Hematopoietic multipotent progenitor cell treated with erythropoietin and hydrocortisone succinate and interleukin-3 and kit ligand, for 8 days (in vitro differentiated cells): ENCODE measurements at regions not wholly inside any gene's neighbourhood (a gene's known extent, or its start where the extent isn't known, plus 50 kb on each side); places are given as distances from the start of the nearest gene placed in this dataset.

ENCODE experiments used
- DNase-seq: peaks from one replicate; pipeline ENCODE4 v3.0.0-alpha.2; 2015

DNA sequence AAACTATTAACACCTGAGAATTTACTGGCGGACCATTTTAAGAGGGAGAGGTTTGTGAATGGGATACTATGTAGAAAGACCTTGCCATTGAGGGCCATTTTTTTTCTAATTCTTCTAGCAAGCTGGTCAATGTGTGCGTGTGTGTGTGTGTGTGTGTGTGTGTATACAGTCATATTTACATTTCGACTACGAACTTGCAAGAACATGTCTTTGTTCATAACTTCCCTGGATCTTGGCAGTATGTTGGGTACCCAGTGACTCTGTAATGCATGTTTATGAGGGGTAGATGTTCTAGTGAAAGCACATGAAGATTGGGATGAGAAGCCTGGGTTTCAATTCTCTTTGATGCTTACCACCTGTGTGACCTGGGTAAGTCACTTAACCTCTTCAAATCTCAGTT is 133.6 kb downstream of the UBE2E3 start:
- DNase-seq = no peak

DNA sequence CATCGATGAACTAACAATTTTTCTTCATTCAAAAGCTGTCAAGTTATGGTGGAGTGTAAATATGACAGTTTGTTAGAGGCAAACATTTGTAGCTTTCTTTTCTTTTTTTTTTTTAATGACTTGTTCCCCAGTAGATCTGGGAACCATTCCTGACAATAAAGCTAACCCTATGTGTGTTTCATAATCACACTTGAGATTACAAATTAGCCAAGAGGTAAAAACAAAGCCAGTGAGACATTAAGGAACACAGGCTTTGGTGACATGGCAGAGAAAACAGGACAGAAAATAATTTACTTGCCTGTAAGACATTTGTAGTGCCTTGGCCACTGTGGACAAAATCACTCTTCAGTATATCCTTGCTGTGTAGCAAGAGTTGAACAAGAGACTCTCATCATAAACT is 135.9 kb downstream of the UBE2E3 start:
- DNase-seq = no peak

- no peak for DNase-seq
Observed at GRCh38 chr2:181117206-181117925, 137.0 kb downstream of the UBE2E3 start.

- no peak for DNase-seq
Observed at GRCh38 chr2:181120625-181121024, 140.2 kb downstream of the UBE2E3 start.

DNA sequence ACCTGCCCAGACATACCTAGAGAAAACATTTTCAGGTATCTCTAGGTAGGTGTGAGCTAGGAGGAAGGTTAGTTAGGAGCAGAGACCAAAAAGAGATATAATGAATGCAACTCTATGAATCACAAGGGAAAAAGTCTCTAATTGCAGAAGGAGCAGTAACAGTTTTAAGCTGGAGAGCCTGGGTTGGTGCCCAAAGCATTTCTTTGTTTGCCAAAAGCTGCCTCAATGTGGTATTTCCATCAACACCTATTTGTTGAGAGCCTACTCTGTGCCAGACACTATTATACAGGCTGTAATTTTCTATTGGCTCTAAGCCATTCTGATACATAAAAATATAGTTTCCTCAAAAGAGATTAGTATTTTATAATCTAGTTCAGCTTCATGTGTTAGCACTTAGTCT is 141.6 kb downstream of the UBE2E3 start:
- DNase-seq = no peak

DNA sequence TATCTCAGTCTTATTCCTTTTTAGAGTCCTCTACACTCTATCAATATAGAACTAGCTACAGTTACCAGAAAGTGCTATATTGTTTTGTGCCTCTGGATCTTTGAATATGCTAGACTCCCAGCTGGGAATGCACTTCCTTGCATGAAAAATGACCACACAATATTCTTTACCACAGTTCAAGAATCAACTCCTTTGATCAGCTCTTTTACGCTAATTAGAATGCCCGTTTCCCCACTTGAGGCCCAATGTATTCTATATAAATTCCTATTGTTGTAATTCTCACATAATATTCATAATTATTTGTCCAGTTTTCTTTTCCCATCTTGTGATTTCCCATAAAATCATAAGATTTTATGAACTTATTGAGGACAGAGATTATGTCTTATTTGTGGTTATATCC is 142.2 kb downstream of the UBE2E3 start:
- DNase-seq = no peak

DNA sequence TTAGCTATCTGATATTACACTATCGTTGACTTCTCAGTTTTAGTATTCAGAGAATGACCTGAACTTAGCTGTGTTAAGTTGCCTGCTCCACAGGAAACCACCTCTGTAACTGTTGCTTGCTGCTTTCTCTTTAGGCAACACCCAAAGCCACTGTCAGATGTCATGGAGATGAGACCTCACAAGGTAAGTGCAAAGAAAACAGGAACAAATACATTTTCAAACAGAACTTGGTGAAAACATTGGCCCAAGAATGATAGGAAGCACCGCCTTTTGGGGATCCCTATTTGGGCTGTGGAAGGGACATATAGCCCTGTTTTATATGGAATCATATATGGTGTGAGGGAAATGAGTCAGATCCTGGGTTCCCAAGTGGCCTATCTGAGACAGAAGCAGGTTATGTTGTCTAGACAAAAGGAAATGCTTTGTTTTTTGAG is 143.4 kb downstream of the UBE2E3 start:
- DNase-seq = peak; percentile 59

DNA sequence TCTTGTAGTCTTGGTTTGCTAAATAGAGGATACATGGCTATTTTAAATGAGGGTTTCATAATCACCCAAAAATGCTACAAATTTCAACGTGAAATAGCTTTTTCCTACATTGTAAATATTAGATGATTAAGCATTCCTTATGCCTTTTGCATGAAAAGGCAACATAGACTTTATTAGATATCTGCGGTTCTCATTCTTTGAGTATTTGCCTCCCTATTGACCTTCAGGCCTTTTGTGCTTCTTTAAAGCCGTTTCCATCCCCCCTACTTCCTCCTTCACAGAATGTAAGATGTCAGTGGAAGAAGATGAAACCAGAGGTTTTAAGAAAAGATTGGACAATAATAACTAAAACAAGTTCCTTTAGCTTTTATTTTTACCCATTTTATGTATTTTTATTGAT is 144.1 kb downstream of the UBE2E3 start:
- DNase-seq = no peak

- no peak for DNase-seq
Observed at GRCh38 chr2:181125359-181125758, 145.0 kb downstream of the UBE2E3 start.

DNA sequence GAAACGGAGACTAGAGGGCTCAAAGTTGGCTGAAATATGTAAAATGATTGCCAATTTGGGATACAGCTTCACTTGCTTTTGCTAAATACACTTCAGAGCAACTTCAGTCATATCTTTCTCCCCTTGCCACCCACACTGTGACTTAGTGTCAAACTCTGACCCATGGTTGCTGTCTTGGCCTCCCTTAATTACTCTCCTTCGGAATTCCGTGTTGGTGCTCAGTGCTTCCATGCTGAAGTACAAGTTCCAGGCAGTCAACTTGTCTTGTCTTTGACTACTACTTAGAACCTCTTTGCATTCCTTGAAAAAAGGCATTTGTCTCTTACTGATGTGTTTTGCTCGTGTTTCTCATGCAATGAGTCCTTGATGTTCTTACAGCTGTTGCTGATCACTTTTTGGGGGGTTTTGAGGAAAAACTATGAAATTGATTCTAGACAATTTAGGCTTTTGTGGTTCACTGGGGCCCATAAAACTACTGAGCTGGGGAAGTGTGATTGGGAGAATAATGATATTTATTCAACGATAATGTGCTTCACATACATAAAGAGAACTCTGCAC is 146.0 kb downstream of the UBE2E3 start:
- no peak for DNase-seq

GRCh38 chr2:181128199-181128598 is 147.8 kb downstream of the UBE2E3 start:
- DNase-seq = no peak

- no peak for DNase-seq
Observed at GRCh38 chr2:181129364-181130056, 149.1 kb downstream of the UBE2E3 start.

- no peak for DNase-seq
Observed at GRCh38 chr2:181130686-181131085, 150.3 kb downstream of the UBE2E3 start.

DNA sequence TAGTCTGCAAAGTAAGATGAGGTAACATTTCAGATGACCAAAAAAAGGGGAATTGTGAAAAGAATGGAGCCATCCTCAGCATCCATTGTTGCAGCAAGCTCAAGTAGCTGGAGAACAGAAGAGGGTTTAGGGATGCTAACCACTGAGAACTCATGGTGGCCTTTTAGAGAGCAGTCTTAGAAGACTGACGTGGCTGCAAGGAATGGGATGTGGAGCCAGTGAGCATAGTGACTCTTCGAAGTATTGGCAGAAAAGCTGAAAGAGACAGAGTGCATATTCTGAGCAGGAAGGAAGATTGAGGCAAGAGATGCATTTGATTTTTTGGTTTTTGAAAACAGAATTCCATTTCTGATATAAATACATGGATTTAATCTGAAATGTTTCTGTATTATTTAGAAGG is 151.2 kb downstream of the UBE2E3 start:
- no peak for DNase-seq

DNA sequence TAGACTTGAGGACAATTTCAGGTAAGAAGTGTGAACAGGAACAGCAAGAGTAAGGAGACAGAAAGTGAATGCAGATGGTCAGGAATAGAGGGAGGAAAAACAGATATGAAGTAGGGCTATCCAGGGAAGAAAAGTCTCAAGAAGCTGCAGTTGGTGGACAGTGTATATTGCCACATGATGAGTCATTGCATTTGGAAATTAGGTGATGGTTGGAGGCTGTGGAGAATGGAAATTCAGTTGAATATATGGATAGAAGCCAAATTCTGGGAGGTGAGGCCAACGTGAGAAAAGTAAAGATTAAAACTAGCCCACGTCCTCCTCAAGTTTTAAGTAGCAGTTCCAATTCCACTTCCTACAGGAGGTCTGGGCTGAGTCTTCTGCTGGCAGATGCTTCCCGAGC is 158.4 kb downstream of the UBE2E3 start:
- peak; percentile 33 for DNase-seq

DNA sequence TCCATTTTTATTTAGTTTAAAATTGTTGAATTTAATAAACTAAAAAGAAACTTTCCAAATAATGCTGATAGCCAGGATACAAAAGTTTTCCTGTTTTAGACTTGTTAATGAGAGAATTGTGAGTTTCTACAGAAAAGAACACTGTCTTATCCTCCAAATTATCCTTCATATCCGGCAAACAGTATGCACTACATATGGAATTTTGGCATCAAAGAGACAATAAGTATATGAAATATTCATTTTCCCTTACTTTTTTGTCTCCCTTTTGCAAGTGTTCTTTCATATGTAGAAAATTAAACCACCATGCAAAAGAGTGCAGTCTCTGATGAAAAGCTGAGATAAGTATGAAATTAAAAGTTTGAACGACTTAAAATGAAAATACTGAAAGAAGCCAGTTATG is 159.4 kb downstream of the UBE2E3 start:
- DNase-seq = no peak

DNA sequence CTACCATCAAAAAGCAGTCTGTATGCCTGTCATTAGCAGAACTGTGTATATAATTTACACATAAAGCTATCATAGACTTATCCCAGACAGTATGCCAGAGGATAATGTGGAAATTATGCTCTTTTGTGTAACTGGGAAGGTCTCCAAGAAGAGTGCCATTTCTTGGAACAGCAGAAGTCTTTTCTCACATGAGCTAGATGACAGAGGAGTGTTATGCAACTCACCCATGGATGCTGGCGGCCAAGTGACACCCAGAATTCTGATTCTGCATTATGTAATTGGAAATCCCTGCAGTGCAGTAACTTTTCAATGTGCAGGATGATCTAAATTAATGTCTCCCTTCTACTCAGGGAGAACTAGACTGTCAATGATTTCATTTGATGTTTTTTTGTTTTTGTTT is 160.0 kb downstream of the UBE2E3 start:
- DNase-seq = no peak

DNA sequence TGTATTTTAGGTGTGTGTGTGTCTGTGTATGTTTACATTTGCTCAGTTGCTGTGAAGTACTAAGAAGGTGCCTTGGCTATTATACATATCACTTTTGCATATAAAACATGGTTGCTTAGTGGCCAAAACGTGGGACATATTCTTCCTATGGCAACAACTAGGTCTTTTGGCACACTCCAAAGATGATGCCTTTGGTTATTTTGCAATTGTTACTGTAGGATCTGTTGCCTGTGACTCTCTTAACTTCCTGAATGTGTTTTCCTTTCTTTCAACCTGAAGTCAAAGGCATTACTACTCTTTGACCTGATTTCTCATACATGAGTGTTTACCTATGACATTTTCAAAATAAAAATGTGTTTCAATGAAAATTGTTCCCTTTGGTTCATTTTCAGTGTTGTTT is 160.5 kb downstream of the UBE2E3 start:
- no peak for DNase-seq

DNA sequence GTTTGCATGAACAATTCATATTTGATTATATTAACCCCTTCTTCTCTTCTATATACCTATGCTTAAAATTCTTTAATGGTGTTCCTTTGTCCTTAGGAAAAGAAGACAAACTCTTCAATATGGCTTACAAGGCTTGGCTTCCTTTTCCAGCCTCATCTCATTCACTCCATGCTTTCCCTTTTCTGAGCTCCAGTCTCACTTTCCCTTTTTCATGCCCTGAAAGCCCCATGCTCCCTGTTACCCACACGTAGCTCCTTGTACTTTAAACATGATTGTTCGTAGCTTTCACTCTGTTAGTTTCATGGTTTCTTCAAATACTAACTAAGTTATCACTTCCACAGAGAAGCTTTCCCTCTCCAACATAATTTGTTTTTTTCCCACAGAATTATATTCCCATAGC is 161.3 kb downstream of the UBE2E3 start:
- no peak for DNase-seq

DNA sequence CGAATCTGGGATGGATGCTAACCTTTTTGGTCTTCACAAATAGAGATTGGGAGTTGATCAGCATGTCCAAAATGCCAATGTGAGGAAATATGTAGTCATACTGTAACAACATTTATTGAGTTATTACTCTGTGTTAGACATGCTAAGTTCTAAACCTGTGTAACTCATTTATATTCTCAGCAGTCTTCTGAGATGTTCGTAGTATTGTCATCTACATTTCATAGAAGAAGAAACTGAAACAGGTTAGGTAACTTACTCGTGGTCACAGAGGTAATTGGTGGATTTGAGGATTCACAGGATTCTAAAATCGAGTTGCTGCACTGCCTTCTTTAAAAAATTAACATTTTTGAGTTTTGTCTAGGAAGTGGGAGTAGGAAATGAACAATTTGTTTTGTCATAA is 162.1 kb downstream of the UBE2E3 start:
- no peak for DNase-seq

- DNase-seq = no peak
Observed at GRCh38 chr2:181143790-181144300, 163.4 kb downstream of the UBE2E3 start.

GRCh38 chr2:181145645-181146044 is 165.2 kb downstream of the UBE2E3 start:
- no peak for DNase-seq

DNA sequence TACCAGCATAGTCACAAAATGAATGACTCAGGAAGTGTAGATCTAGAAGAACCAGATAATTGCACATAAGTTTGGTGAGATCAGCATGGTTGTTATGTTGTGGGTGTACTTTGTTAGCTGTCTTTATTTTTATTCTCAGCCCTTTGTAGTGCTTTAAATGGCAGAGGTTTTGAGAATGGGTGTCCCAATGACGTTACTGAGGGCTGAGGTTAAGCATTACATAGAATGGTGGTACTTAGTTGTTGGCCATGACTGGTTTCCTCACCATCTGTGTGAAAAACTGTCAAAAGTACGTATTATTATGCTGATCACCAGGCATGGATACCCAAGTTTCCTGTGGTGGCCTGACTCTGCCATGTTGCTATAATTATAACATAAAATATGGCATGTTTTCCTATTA is 165.8 kb downstream of the UBE2E3 start:
- no peak for DNase-seq

- DNase-seq = peak; percentile 68
Observed at GRCh38 chr2:181149056-181149455, 168.7 kb downstream of the UBE2E3 start.
